PC-3 (cell line): ENCODE measurements at regions not wholly inside any gene's neighbourhood (a gene's known extent, or its start where the extent isn't known, plus 50 kb on each side); places are given as distances from the start of the nearest gene placed in this dataset.

Experiments
- EZH2 ChIP-seq: fragments of 300-600 bp; sonication (generic); IDR thresholded peaks from one replicate; pipeline ENCODE4 v1.6.1; 2017; ENCODE audit warnings: antibody characterized with exemption, mild to moderate bottlenecking, low read length; ENCODE audit not compliant: unreplicated experiment
- EZH2phosphoT487 ChIP-seq: fragments of 300-600 bp; sonication (generic); IDR thresholded peaks from 2 replicates; pipeline ENCODE4 v1.6.1; 2018; ENCODE audit warnings: mild to moderate bottlenecking, antibody characterized with exemption, low read length, borderline replicate concordance
- TF ChIP-seq, protein P1 (sequence below): fragments of 300-600 bp; sonication (generic); conservative IDR thresholded peaks from 2 replicates; pipeline ENCODE4 v1.5.1; 2017; ENCODE audit warnings: antibody characterized with exemption, low read depth, mild to moderate bottlenecking, low read length

DNA sequence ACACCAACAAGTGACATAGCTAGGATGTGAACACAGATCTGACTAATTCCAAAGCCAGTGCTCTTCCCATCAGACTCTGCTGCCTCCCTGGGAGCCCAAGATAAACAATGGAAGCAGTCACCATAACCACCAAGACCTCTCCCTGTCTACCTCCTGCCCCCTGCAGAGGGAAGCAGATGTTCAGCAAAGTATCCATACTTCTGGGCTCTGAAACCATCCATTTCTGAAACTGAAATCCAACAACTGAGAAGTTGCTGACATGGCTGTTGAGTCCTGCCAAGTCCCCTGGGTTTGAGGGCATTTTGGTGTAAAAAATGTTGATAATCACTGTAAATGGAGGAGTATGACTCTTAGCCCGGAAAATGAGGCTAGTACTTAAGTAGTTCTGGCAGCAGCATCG, 102.1 kb downstream of the TYW3 start:
- TF ChIP-seq, protein P1, sequence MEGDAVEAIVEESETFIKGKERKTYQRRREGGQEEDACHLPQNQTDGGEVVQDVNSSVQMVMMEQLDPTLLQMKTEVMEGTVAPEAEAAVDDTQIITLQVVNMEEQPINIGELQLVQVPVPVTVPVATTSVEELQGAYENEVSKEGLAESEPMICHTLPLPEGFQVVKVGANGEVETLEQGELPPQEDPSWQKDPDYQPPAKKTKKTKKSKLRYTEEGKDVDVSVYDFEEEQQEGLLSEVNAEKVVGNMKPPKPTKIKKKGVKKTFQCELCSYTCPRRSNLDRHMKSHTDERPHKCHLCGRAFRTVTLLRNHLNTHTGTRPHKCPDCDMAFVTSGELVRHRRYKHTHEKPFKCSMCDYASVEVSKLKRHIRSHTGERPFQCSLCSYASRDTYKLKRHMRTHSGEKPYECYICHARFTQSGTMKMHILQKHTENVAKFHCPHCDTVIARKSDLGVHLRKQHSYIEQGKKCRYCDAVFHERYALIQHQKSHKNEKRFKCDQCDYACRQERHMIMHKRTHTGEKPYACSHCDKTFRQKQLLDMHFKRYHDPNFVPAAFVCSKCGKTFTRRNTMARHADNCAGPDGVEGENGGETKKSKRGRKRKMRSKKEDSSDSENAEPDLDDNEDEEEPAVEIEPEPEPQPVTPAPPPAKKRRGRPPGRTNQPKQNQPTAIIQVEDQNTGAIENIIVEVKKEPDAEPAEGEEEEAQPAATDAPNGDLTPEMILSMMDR: no peak
- TF ChIP-seq EZH2: no peak
- no peak for TF ChIP-seq EZH2phosphoT487
